Chondrocyte (in vitro differentiated cells): ENCODE measurements at regions not wholly inside any gene's neighbourhood (a gene's known extent, or its start where the extent isn't known, plus 50 kb on each side); places are given as distances from the start of the nearest gene placed in this dataset.
A peak's percentile ranks its signal among the peaks of the same experiment; 100 is the strongest.

Source experiments
- DNase-seq: peaks from one replicate; pipeline ENCODE4 v3.0.0; 2021; ENCODE audit warnings: mixed read lengths, low spot score
- H3K27ac Mint-ChIP-seq: one replicate; pipeline ENCODE4 v1.8.0; 2021; ENCODE audit warnings: mild to moderate bottlenecking, moderate library complexity, mixed read lengths; ENCODE audit not compliant: unreplicated experiment
- H3K27me3 Mint-ChIP-seq: 2 replicates; pipeline ENCODE4 v1.8.0; 2021; ENCODE audit warnings: low read depth, mixed read lengths
- H3K36me3 Mint-ChIP-seq: 2 replicates; pipeline ENCODE4 v1.8.0; 2021; ENCODE audit warnings: low read depth, mixed read lengths
- H3K4me1 Mint-ChIP-seq: 2 replicates; pipeline ENCODE4 v1.8.0; 2021; ENCODE audit warnings: low read depth, mild to moderate bottlenecking, mixed read lengths
- H3K4me3 Mint-ChIP-seq: one replicate; pipeline ENCODE4 v1.8.0; 2021; ENCODE audit warnings: mild to moderate bottlenecking, moderate library complexity, mixed read lengths; ENCODE audit not compliant: unreplicated experiment
- H3K9me3 Mint-ChIP-seq: 2 replicates; pipeline ENCODE4 v1.8.0; 2021; ENCODE audit warnings: low read depth, mixed read lengths
- CTCF ChIP-seq: fragments of 200-600 bp; sonication (generic); IDR thresholded peaks from 2 replicates; pipeline ENCODE4 v1.5.0; 2021; ENCODE audit warnings: antibody characterized with exemption, mild to moderate bottlenecking, moderate library complexity

- TF ChIP-seq CTCF = no peak
Observed at GRCh38 chr4:141569141-141569540, 67.2 kb upstream of the IL15 start.

GRCh38 chr4:141570290-141570689, 66.1 kb upstream of the IL15 start:
- no peak for TF ChIP-seq CTCF
- H3K4me3 Mint-ChIP-seq = no peak overlapping the region
- DNase-seq = no peak
- H3K36me3 Mint-ChIP-seq = no peaks in the 10 kb centered on the region
- H3K27ac Mint-ChIP-seq = no peak overlapping the region
- H3K27me3 Mint-ChIP-seq = no peaks in the 10 kb centered on the region
- peaks cover 26% of the 10 kb centered on the region for H3K4me1 Mint-ChIP-seq
- no peaks in the 10 kb centered on the region for H3K9me3 Mint-ChIP-seq

More at GRCh38 chr4:141569141-141569540, 67.2 kb upstream of the IL15 start:
- DNase-seq = no peak
- H3K36me3 Mint-ChIP-seq = no peaks in the 10 kb centered on the region
- peak overlapping the region; percentile 38 for H3K27ac Mint-ChIP-seq
- H3K27me3 Mint-ChIP-seq = no peaks in the 10 kb centered on the region
- H3K4me3 Mint-ChIP-seq = no peak overlapping the region
- no peaks in the 10 kb centered on the region for H3K9me3 Mint-ChIP-seq
- peaks cover 26% of the 10 kb centered on the region for H3K4me1 Mint-ChIP-seq

GRCh38 chr4:141571362-141571761, 65.0 kb upstream of the IL15 start:
- no peak overlapping the region for H3K4me3 Mint-ChIP-seq

GRCh38 chr4:141571793-141572192, 64.6 kb upstream of the IL15 start:
- no peaks in the 10 kb centered on the region for H3K27me3 Mint-ChIP-seq
- H3K27ac Mint-ChIP-seq = peak overlapping the region; percentile 22
- no peak for TF ChIP-seq CTCF
- H3K9me3 Mint-ChIP-seq = no peaks in the 10 kb centered on the region
- H3K4me3 Mint-ChIP-seq = no peak overlapping the region
- H3K4me1 Mint-ChIP-seq = peaks cover 26% of the 10 kb centered on the region
- DNase-seq = no peak
- no peaks in the 10 kb centered on the region for H3K36me3 Mint-ChIP-seq

More at GRCh38 chr4:141571362-141571761, 65.0 kb upstream of the IL15 start:
- no peaks in the 10 kb centered on the region for H3K36me3 Mint-ChIP-seq
- H3K4me1 Mint-ChIP-seq = peaks cover 26% of the 10 kb centered on the region
- TF ChIP-seq CTCF = no peak
- DNase-seq = no peak
- no peaks in the 10 kb centered on the region for H3K9me3 Mint-ChIP-seq
- H3K27me3 Mint-ChIP-seq = no peaks in the 10 kb centered on the region
- H3K27ac Mint-ChIP-seq = peak overlapping the region; percentile 22

GRCh38 chr4:141573678-141574077, 62.7 kb upstream of the IL15 start:
- Mint-ChIP-seq H3K9me3 (no peaks in the 10 kb centered on the region), H3K4me1 (peaks cover 22% of the 10 kb centered on the region), H3K27me3 (no peaks in the 10 kb centered on the region), H3K27ac (no peak overlapping the region), H3K36me3 (no peaks in the 10 kb centered on the region), H3K4me3 (no peak overlapping the region)
- DNase-seq = no peak
- no peak for TF ChIP-seq CTCF
